ENCODE measurements at regions not wholly inside any gene's neighbourhood (a gene's known extent, or its start where the extent isn't known, plus 50 kb on each side); places are given as distances from the start of the nearest gene placed in this dataset.

DNA sequence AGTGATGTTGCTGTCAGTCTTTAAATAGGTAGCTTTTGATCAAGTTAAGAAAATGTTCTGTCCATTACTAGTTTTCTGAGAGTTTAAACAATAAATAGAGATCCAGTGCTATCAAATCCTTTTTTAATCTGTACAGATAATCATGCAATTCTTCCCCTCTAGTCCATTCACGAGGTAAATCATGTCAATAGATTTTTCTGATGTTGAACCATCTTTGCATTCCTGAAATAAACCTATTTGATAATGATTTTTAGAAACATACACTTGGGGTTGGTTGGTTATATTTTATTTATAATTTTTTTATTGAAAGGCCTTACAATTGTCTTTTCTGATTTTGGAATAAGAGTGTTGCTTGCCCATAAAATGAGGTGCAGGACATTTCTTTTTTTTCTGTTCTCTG lies 95.0 kb downstream of the FAM53A start:
- H3K27me3 ChIP-seq (ENCODE audit: control insufficient read depth, insufficient read depth, low read length) = peaks cover 16% of the 10 kb centered on the region
- no peak for DNase-seq (ENCODE audit: low read depth, low spot score)
- H3K9me3 ChIP-seq (ENCODE audit: control insufficient read depth, insufficient read depth, low read length) = peaks cover 22% of the 10 kb centered on the region
- H3K27ac ChIP-seq (ENCODE audit: low read depth, low read length) = no peak overlapping the region
- TF ChIP-seq, protein P1, sequence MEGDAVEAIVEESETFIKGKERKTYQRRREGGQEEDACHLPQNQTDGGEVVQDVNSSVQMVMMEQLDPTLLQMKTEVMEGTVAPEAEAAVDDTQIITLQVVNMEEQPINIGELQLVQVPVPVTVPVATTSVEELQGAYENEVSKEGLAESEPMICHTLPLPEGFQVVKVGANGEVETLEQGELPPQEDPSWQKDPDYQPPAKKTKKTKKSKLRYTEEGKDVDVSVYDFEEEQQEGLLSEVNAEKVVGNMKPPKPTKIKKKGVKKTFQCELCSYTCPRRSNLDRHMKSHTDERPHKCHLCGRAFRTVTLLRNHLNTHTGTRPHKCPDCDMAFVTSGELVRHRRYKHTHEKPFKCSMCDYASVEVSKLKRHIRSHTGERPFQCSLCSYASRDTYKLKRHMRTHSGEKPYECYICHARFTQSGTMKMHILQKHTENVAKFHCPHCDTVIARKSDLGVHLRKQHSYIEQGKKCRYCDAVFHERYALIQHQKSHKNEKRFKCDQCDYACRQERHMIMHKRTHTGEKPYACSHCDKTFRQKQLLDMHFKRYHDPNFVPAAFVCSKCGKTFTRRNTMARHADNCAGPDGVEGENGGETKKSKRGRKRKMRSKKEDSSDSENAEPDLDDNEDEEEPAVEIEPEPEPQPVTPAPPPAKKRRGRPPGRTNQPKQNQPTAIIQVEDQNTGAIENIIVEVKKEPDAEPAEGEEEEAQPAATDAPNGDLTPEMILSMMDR (IDR thresholded peaks at IDR 0.05; ENCODE audit: low read depth, low read length) = no peak
- POLR2A ChIA-PET = no interaction called here
- CTCF ChIA-PET = interaction anchor here (1.7 kb wide), 1 partner anchor 233 kb away, joined by 6 read pairs; no protein-coding TSS in a partner anchor
- no peak overlapping the region for H3K4me3 ChIP-seq (ENCODE audit: low read depth, low read length)

DNA sequence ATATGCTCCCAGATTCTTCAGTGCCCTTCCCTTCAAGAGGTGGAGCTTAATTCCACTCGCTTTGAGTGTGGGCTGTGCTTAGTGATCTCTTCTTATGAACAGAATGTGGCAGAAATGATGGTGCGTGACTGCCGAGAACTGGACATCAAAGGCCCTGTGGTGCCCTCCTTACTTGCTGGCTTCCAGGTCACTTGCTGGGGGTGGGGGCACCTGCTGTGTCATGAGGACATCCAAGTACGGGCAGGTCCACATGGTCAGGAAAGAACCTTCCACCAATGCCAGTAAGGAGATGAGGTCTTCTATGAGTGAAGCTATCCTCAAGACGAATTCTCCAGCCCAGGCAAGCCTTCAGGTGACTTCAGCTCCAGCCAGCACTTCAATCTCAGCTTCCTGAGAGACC lies 95.8 kb downstream of the FAM53A start:
- POLR2A ChIA-PET = no interaction called here
- CTCF ChIA-PET = interaction anchor here (1.7 kb wide), 1 partner anchor 232 kb away, joined by 6 read pairs; no protein-coding TSS in a partner anchor
- H3K4me3 ChIP-seq (ENCODE audit: low read depth, low read length) = no peak overlapping the region
- no peak for DNase-seq (ENCODE audit: low read depth, low spot score)
- TF ChIP-seq, protein P1 (IDR thresholded peaks at IDR 0.05; ENCODE audit: low read depth, low read length) = no peak
- no peak overlapping the region for H3K27ac ChIP-seq (ENCODE audit: low read depth, low read length)
- peaks cover 20% of the 10 kb centered on the region for H3K9me3 ChIP-seq (ENCODE audit: control insufficient read depth, insufficient read depth, low read length)
- peaks cover 15% of the 10 kb centered on the region for H3K27me3 ChIP-seq (ENCODE audit: control insufficient read depth, insufficient read depth, low read length)

DNA sequence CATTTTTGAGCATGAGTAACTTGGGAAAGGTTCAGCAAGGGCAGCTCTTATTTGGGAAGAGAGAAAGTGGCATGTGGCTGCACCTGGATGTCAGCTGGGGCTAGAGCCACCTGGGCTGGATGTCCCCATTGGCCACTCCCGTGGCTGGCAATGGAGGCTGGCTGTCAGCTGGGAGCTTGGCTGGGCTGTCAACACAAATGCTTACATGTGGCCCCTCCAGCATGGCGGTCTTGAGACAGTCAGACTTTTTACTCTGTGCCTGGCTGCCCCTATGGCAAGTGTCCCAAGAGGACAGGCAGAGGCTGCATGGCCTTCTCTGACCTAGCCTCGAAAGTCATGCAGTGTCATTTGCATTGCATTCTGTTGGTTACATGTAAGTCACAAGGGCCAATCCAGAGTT lies 99.6 kb downstream of the FAM53A start:
- no peak for DNase-seq (ENCODE audit: low read depth, low spot score)
- peaks cover 15% of the 10 kb centered on the region for H3K27me3 ChIP-seq (ENCODE audit: control insufficient read depth, insufficient read depth, low read length)
- ChIA-PET POLR2A (interaction anchor here (0.6 kb wide), 1 partner anchor 476 kb away, joined by 5 read pairs; no protein-coding TSS in a partner anchor), CTCF (interaction anchor here (0.6 kb wide), 1 partner anchor 36 kb away, joined by 3 read pairs; no protein-coding TSS in a partner anchor)
- H3K9me3 ChIP-seq (ENCODE audit: control insufficient read depth, insufficient read depth, low read length) = no peaks in the 10 kb centered on the region; the same call in 1 of the 2 replicates
- no peak overlapping the region for H3K4me3 ChIP-seq (ENCODE audit: low read depth, low read length)
- TF ChIP-seq, protein P1 (IDR thresholded peaks at IDR 0.05; ENCODE audit: low read depth, low read length) = no peak
- H3K27ac ChIP-seq (ENCODE audit: low read depth, low read length) = no peak overlapping the region

DNA sequence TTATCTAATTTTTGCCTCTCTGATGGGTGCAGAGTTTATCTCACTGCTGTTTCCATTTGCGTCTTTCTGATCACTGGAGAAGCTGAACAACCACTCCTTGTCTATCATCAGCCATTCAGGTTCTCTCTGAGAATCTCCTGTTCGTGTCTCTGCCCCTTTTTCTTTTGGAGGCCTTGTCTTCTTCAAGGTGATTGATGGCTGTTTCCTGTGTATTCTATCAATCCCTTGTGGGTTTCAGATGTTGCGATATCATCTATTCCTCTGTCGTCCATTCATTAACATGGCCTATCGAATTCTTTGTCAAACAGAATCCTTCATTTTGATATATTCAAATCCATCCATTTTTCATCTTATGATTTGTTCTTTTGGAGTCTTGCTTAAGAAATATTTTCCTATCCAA lies 100.3 kb downstream of the FAM53A start:
- ChIA-PET POLR2A (interaction anchor here (0.6 kb wide), 1 partner anchor 476 kb away, joined by 5 read pairs; no protein-coding TSS in a partner anchor), CTCF (no interaction called here)
- TF ChIP-seq, protein P1 (IDR thresholded peaks at IDR 0.05; ENCODE audit: low read depth, low read length) = no peak
- Histone ChIP-seq H3K9me3 (ENCODE audit: control insufficient read depth, insufficient read depth, low read length) (no peaks in the 10 kb centered on the region; the same call in 1 of the 2 replicates), H3K4me3 (ENCODE audit: low read depth, low read length) (no peak overlapping the region), H3K27me3 (ENCODE audit: control insufficient read depth, insufficient read depth, low read length) (peaks cover 15% of the 10 kb centered on the region), H3K27ac (ENCODE audit: low read depth, low read length) (no peak overlapping the region)
- no peak for DNase-seq (ENCODE audit: low read depth, low spot score)

DNA sequence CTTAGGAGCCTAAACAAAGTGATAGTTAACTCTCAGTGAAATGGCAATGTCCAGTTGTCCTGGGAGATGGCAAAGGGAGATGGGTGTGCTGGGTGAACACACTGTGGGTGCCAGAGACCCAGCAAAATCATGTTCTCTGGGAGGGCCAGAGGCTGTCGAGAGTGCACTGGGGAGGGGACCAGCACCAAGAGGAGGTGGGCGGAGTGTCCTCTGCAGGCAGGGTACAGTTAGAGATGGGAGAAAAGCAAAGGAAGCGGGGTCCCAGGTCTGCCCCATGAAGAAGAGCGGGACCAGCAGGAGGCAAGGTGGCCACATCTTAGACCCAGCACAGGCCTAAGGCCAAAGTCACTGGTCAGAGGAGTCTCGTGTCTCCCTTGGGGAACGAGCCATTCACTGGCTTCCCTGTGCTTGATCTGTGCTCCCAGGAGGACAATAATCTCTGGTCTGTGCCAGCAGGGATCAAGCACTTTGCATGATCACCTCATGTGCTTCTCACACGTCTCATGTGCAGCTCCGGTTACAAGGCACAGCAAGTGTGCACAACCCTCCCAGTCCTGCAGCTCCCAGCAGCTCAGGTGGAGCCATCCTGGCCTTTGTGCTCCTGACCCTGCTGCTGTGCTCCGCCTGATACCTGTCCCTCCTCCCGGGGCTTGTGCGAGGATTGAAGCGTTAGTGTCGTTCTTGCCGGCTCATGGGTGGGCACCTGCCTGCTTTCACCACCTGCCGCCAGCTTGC lies 100.9 kb downstream of the FAM53A start:
- ChIA-PET CTCF (no interaction called here), POLR2A (no interaction called here)
- Histone ChIP-seq H3K4me3 (ENCODE audit: low read depth, low read length) (no peak overlapping the region), H3K27me3 (ENCODE audit: control insufficient read depth, insufficient read depth, low read length) (peaks cover 12% of the 10 kb centered on the region), H3K9me3 (ENCODE audit: control insufficient read depth, insufficient read depth, low read length) (no peaks in the 10 kb centered on the region; the same call in 1 of the 2 replicates), H3K27ac (ENCODE audit: low read depth, low read length) (no peak overlapping the region)
- no peak for DNase-seq (ENCODE audit: low read depth, low spot score)
- TF ChIP-seq, protein P1 (IDR thresholded peaks at IDR 0.05; ENCODE audit: low read depth, low read length) = no peak

Measured in AG04450 (cell line).